Colonic mucosa (tissue), 4 donors: ENCODE measurements at regions not wholly inside any gene's neighbourhood (a gene's known extent, or its start where the extent isn't known, plus 50 kb on each side); places are given as distances from the start of the nearest gene placed in this dataset.
"Not testable (repeated sequence)": the region's sequence is repeated elsewhere in the genome, so short reads cannot be mapped to it uniquely, and the experiment has no call there.

Experiments used
- DNase-seq: peaks from one replicate; pipeline ENCODE4 v3.0.0-alpha.2; 2020
- H3K27ac ChIP-seq: fragments of 200-600 bp; one replicate; pipeline ENCODE4 v1.8.0; 2021
- H3K27me3 ChIP-seq: fragments of 200-600 bp; one replicate; pipeline ENCODE4 v1.8.0; 2021
- H3K36me3 ChIP-seq: fragments of 200-600 bp; one replicate; pipeline ENCODE4 v1.8.0; 2021
- H3K4me1 ChIP-seq: fragments of 200-600 bp; one replicate; pipeline ENCODE4 v1.8.0; 2021; ENCODE audit warnings: mild to moderate bottlenecking
- H3K4me3 ChIP-seq: fragments of 200-600 bp; one replicate; pipeline ENCODE4 v1.8.0; 2021
- H3K9ac ChIP-seq, 2 donors: one replicate each; pipeline ENCODE4 v1.7.0; 2013; ENCODE audit warnings: control low read depth in 2 of 2, low read depth in 2 of 2, low read length in 2 of 2
- H3K9me3 ChIP-seq: fragments of 200-600 bp; one replicate; pipeline ENCODE4 v1.8.0; 2021
- CTCF ChIP-seq: fragments of 200-600 bp; IDR thresholded peaks from one replicate; pipeline ENCODE4 v1.8.0; 2022; ENCODE audit warnings: antibody characterized with exemption, mild to moderate bottlenecking
- intact Hi-C: fragments of 100-400 bp; cut with DNase I; formaldehyde crosslinking; loops from one replicate; pipeline ENCODE4 v1.14.1; 2022
- donor health status: healthy.
- donor health status: DM: no; HTN: no; CAD: no.
- donor health status: DM: no; HTN: no; CAD: no.

- Histone ChIP-seq H3K27me3 (no peaks in the 10 kb centered on the region), H3K4me1 (peaks cover 5% of the 10 kb centered on the region), H3K27ac (no peak overlapping the region), H3K9ac (no peak overlapping the region), H3K9me3 (no peaks in the 10 kb centered on the region), H3K4me3 (no peak overlapping the region), H3K36me3 (no peaks in the 10 kb centered on the region)
- intact Hi-C loops, result no loop called here
- TF ChIP-seq CTCF, result no peak
- no peak for DNase-seq
Observed at GRCh38 chr21:38905328-38905727, 99.6 kb downstream of the ETS2 start.

GRCh38 chr21:38903690-38904139, 98.0 kb downstream of the ETS2 start:
- H3K36me3 ChIP-seq, result no peaks in the 10 kb centered on the region
- H3K4me1 ChIP-seq, result peaks cover 5% of the 10 kb centered on the region
- intact Hi-C loops, result no loop called here
- H3K9ac ChIP-seq, result no peak overlapping the region
- no peak for TF ChIP-seq CTCF
- no peaks in the 10 kb centered on the region for H3K9me3 ChIP-seq
- H3K27me3 ChIP-seq, result no peaks in the 10 kb centered on the region
- no peak overlapping the region for H3K27ac ChIP-seq
- H3K4me3 ChIP-seq, result no peak overlapping the region
- DNase-seq, result no peak

GRCh38 chr21:38902608-38903445, 97.1 kb downstream of the ETS2 start:
- DNase-seq, result no peak
- no peak for TF ChIP-seq CTCF
- H3K9ac ChIP-seq, result no peak overlapping the region
- H3K9me3 ChIP-seq, result no peaks in the 10 kb centered on the region
- no peaks in the 10 kb centered on the region for H3K36me3 ChIP-seq
- no peak overlapping the region for H3K4me3 ChIP-seq
- intact Hi-C loops, result no loop called here
- no peak overlapping the region for H3K27ac ChIP-seq
- H3K4me1 ChIP-seq, result peaks cover 5% of the 10 kb centered on the region
- no peaks in the 10 kb centered on the region for H3K27me3 ChIP-seq

DNA sequence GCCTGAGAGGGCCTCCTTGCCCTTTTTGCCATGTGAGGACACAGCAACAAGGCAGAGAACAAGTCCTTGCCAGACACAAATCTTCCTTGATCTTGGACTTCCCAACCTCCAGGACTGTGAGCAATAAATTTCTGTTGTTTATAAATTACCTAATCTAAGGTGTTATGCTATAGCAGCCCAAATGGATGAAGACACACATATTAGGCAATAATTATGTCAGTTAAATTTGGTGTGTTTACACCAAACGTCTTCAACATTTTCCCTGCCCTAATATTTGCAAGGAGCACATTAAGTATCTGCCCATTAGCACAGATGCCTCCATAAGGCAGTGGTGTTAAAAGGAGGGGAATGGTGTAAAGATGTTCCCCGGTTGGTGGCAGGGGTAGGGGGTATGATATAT, 94.8 kb downstream of the ETS2 start:
- Histone ChIP-seq H3K4me3 (no peak overlapping the region), H3K27ac (no peak overlapping the region), H3K9ac (no peak overlapping the region), H3K9me3 (no peaks in the 10 kb centered on the region), H3K4me1 (no peaks in the 10 kb centered on the region), H3K27me3 (no peaks in the 10 kb centered on the region), H3K36me3 (no peaks in the 10 kb centered on the region)
- no peak for DNase-seq
- intact Hi-C loops, result no loop called here
- TF ChIP-seq CTCF, result no peak

DNA sequence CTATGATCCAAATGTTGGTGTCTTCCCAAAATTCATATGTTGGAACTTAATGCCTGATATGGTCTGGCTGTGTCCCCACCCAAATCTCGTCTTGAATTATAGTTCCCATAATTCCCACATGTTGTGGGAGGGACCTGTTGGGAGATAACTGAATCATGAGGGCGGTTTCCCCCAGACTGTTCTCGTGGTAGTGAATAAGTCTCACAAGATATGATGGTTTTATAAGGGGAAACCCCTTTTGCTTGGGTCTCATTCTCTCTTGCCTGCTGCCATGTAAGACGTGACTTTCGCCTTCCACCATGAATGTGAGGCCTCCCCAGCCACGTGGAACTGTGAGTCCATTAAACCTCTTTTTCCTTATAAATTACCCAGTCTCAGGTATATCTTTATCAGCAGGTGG, 94.3 kb downstream of the ETS2 start:
- H3K36me3 ChIP-seq, H3K27ac ChIP-seq, H3K9me3 ChIP-seq, H3K27me3 ChIP-seq, intact Hi-C loops, DNase-seq, H3K9ac ChIP-seq, H3K4me1 ChIP-seq, H3K4me3 ChIP-seq: not testable (repeated sequence)

DNA sequence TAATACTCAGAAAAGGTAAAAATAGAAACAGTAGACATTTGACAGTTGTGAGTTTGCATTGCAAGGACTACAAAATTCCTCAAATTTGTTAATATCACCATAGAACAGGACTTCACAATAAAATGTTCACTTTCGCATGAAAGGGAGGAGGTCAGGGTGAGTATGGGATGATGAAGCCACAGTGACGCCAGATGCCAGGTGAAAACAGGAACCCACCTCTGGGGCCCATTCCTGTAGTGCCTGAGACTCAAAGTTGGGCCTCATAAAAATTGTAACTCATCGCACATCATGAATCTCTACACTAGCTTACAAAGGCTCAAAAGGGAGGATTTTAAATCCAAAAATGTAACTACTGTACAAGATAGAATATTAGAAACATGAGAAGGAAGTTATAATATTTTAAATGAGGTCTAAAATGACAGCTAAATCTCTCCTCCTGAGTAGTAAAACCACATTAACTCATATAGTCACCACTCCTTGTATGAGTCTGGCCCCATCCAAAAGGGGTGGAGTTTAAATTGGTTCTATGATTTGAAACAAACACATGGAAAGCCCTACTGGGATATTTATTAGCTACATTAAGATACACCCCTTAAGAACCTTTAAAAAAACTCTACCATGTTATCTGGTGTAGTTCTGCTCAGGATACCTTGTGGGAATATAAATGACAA, 93.7 kb downstream of the ETS2 start:
- intact Hi-C loops, result no loop called here
- Histone ChIP-seq H3K9ac (no peak overlapping the region), H3K27ac (no peak overlapping the region)

More for the DNA sequence above, 93.7 kb downstream of the ETS2 start:
- Histone ChIP-seq H3K4me3 (no peak overlapping the region), H3K36me3 (no peaks in the 10 kb centered on the region), H3K27me3 (no peaks in the 10 kb centered on the region), H3K9me3 (no peaks in the 10 kb centered on the region), H3K4me1 (no peaks in the 10 kb centered on the region)
- DNase-seq, result no peak
- no peak for TF ChIP-seq CTCF
